ENCODE measurements at regions not wholly inside any gene's neighbourhood (a gene's known extent, or its start where the extent isn't known, plus 50 kb on each side); places are given as distances from the start of the nearest gene placed in this dataset.
A peak's percentile ranks its signal among the peaks of the same experiment; 100 is the strongest.

- no peak overlapping the region for H3K4me2 ChIP-seq (ENCODE audit: insufficient read depth, low read length)
- H3K27me3 ChIP-seq (ENCODE audit: control insufficient read depth in 2 of 2, insufficient read depth in 2 of 2, low read length in 2 of 2), result peaks cover 0 to 2% of the 10 kb centered on the region in 2 experiments
- H3K36me3 ChIP-seq (ENCODE audit: control insufficient read depth in 2 of 2, extremely low read depth in 1 of 2, insufficient read depth in 2 of 2, low read length in 2 of 2), result no peaks in the 10 kb centered on the region
- no peaks in the 10 kb centered on the region for H4K20me1 ChIP-seq (replicated peaks; ENCODE audit: control insufficient read depth, extremely low read depth, insufficient read depth, low read length)
- no TSS peak for BruUV-seq (replicated peaks)
- H3K79me2 ChIP-seq (ENCODE audit: control insufficient read depth, insufficient read depth, low read length), result no peaks in the 10 kb centered on the region
- no peaks in the 10 kb centered on the region for H3K9me1 ChIP-seq (replicated peaks; ENCODE audit: control insufficient read depth, extremely low read depth, insufficient read depth, low read length)
- peak; percentile 89 for FAIRE-seq
- TF ChIP-seq GATA2 (IDR thresholded peaks at IDR 0.05; ENCODE audit: insufficient read depth, insufficient read length, low read depth, low read length) (no peak), MYC (IDR thresholded peaks at IDR 0.05; ENCODE audit: low read depth, low read length) (no peak), MAX (IDR thresholded peaks at IDR 0.05; ENCODE audit: insufficient read depth, insufficient read length) (no peak), CTCF (IDR thresholded peaks at IDR 0.05; ENCODE audit: extremely low read depth in 1 of 2, insufficient read depth in 1 of 2, low read depth in 1 of 2, low read length in 2 of 2) (peak; percentile 91 to 97), EZH2 (IDR thresholded peaks at IDR 0.05; ENCODE audit: borderline replicate concordance, low read depth, low read length, severe bottlenecking) (no peak), POLR2A (IDR thresholded peaks at IDR 0.05; ENCODE audit: low read depth, low read length) (no peak), JUN (IDR thresholded peaks at IDR 0.05; ENCODE audit: borderline replicate concordance, insufficient read depth, insufficient read length, low read depth) (no peak)
- H3K27ac ChIP-seq (ENCODE audit: insufficient read depth, low read depth, low read length), result no peak overlapping the region
- POLR2A ChIA-PET, result no interaction called here
- peak; percentile 58 for DNase-seq (ENCODE audit: low read depth, low spot score)
- H3K9ac ChIP-seq (replicated peaks; ENCODE audit: extremely low read depth, insufficient read depth, low read length), result no peak overlapping the region
- H2AFZ ChIP-seq (ENCODE audit: low read depth, low read length), result no peak overlapping the region
- no peaks in the 10 kb centered on the region for H3K9me3 ChIP-seq (replicated peaks; ENCODE audit: control insufficient read depth, insufficient read depth, low read length)
- CTCF ChIA-PET, result interaction anchor here (0.7 to 11.7 kb wide), 11 partner anchors 9 to 452 kb away, joined by 3 to 256 read pairs (median 4); no protein-coding TSS in a partner anchor
- intact Hi-C loops (cut with micrococcal nuclease), result loop anchor here (1.0 to 5.0 kb wide), 8 partner anchors 56 to 452 kb away; no protein-coding TSS in a partner anchor
- H3K4me3 ChIP-seq (replicated peaks in 1 of 3; ENCODE audit: insufficient read depth in 1 of 3, low read depth in 1 of 3, low read length in 3 of 3), result no peak overlapping the region
- H3K4me1 ChIP-seq (ENCODE audit: control insufficient read depth, extremely low read depth, insufficient read depth, low read length), result no peaks in the 10 kb centered on the region
- dilution Hi-C loops (cut with MboI; ENCODE audit: extremely low pct_ligation_motif_present, low sequenced_read_pairs), result no loop called here
These were observed 262.0 kb upstream of the UMPS start for GRCh38 chr3:124467980-124468902.
